ENCODE measurements at regions not wholly inside any gene's neighbourhood (a gene's known extent, or its start where the extent isn't known, plus 50 kb on each side); places are given as distances from the start of the nearest gene placed in this dataset.

DNA sequence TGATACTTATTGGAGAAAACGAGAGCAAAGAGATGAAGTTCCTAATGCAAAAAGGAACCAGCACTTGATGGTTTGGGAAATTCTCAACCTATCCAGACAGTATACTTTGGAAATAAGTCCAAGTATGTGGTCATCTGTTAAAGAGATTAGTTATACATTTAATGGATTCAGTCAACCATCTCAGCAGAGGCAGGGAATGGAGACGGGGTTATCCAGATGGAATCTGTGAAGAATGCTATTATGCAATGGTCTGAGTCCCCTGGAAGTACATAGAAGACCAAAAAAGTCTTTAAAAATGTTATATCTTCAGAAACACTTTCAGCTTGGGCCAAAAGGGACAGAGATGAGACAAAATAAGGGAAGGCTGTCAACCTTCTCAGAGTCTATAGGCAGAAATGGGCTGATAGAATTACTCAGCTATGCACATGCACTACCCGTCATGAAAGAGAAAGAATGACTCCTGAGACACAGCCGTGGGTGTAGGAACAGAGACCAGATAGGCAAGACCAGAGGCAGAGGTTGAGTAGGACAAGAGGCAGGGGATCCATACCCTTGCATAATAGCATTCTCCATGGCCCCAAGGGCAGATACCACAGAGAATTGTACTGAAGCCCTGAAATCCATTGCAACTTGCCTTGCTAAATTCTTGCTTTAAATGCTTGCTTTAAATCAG, 738.8 kb upstream of the POT1 start:
- no peaks in the 10 kb centered on the region for H3K4me1 ChIP-seq
- DNase-seq (ENCODE audit: low read depth in 1 of 2, low spot score in 1 of 2) (no peak), ATAC-seq (no peak), FAIRE-seq (no peak)
- no peak overlapping the region for H3K27ac ChIP-seq
- POLR2A ChIA-PET: no interaction called here
- WGBS (ENCODE audit: missing lambda C conversion rate): 5% methylated on average over 4 of the region's 4 CpGs
- CTCF ChIA-PET: no interaction called here
- H3K9me3 ChIP-seq: no peaks in the 10 kb centered on the region
- no peak for TF ChIP-seq HOXA7 (CRISPR knock-in tag; IDR thresholded peaks at IDR 0.05)
- TF ChIP-seq HOXB5 (CRISPR knock-in tag; IDR thresholded peaks at IDR 0.05): no peak
- TF ChIP-seq EHMT2 (IDR thresholded peaks at IDR 0.05; ENCODE audit: low read depth): no peak
- TF ChIP-seq KDM5A (IDR thresholded peaks at IDR 0.05): no peak
- TF ChIP-seq, protein P1, sequence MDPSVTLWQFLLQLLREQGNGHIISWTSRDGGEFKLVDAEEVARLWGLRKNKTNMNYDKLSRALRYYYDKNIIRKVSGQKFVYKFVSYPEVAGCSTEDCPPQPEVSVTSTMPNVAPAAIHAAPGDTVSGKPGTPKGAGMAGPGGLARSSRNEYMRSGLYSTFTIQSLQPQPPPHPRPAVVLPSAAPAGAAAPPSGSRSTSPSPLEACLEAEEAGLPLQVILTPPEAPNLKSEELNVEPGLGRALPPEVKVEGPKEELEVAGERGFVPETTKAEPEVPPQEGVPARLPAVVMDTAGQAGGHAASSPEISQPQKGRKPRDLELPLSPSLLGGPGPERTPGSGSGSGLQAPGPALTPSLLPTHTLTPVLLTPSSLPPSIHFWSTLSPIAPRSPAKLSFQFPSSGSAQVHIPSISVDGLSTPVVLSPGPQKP (IDR thresholded peaks at IDR 0.05; ENCODE audit: low read depth, low read length): no peak
- TF ChIP-seq RAD21 (conservative IDR thresholded peaks at IDR 0.05 in 1 of 2, IDR thresholded peaks at IDR 0.05 in 1 of 2): no peak
- TF ChIP-seq JUN (IDR thresholded peaks at IDR 0.05): no peak
- TF ChIP-seq, protein P2, sequence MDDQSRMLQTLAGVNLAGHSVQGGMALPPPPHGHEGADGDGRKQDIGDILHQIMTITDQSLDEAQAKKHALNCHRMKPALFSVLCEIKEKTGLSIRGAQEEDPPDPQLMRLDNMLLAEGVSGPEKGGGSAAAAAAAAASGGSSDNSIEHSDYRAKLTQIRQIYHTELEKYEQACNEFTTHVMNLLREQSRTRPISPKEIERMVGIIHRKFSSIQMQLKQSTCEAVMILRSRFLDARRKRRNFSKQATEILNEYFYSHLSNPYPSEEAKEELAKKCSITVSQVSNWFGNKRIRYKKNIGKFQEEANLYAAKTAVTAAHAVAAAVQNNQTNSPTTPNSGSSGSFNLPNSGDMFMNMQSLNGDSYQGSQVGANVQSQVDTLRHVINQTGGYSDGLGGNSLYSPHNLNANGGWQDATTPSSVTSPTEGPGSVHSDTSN (IDR thresholded peaks at IDR 0.05): no peak
- no peak for TF ChIP-seq CHD2 (IDR thresholded peaks at IDR 0.05; ENCODE audit: low read length, partially characterized antibody)
- no peak for TF ChIP-seq CHD4 (IDR thresholded peaks at IDR 0.05; ENCODE audit: borderline replicate concordance)
- no peak for TF ChIP-seq EHF (CRISPR knock-in tag; IDR thresholded peaks at IDR 0.05)
- TF ChIP-seq, protein P3, sequence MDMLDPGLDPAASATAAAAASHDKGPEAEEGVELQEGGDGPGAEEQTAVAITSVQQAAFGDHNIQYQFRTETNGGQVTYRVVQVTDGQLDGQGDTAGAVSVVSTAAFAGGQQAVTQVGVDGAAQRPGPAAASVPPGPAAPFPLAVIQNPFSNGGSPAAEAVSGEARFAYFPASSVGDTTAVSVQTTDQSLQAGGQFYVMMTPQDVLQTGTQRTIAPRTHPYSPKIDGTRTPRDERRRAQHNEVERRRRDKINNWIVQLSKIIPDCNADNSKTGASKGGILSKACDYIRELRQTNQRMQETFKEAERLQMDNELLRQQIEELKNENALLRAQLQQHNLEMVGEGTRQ (IDR thresholded peaks at IDR 0.05): no peak
- H3K4me3 ChIP-seq: no peak overlapping the region
- H3K4me2 ChIP-seq: no peak overlapping the region

DNA sequence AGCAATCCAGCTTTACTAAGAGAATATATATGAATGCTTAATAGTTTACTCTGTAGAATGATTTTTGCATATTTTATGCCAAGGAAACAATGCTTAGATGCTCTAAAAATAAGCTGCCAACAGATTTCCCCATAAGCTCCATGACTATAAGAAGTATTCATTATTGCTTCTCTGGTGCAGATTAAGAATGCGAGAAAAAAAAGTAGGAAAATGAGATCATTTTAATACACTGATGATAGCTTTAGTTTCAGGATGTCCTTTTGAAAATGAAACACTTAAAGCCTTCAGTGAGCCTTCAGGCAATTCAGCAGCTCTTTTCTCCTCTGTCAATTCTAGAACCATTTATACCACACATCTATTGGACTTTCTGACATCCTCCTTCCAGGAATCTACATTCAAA, 735.0 kb upstream of the POT1 start:
- no peak overlapping the region for H3K27ac ChIP-seq
- WGBS (ENCODE audit: missing lambda C conversion rate): 36% methylated on average over 1 of the region's 1 CpG
- no peak overlapping the region for H3K4me3 ChIP-seq
- H3K9me3 ChIP-seq: no peaks in the 10 kb centered on the region
- ATAC-seq: no peak
- ChIA-PET CTCF (no interaction called here), POLR2A (no interaction called here)
- H3K4me2 ChIP-seq: no peak overlapping the region
- no peaks in the 10 kb centered on the region for H3K4me1 ChIP-seq
- no peak for DNase-seq (ENCODE audit: low read depth in 1 of 2, low spot score in 1 of 2)
- no peak for TF ChIP-seq POLR2AphosphoS2 (conservative IDR thresholded peaks at IDR 0.05; ENCODE audit: low read length)
- FAIRE-seq: no peak

DNA sequence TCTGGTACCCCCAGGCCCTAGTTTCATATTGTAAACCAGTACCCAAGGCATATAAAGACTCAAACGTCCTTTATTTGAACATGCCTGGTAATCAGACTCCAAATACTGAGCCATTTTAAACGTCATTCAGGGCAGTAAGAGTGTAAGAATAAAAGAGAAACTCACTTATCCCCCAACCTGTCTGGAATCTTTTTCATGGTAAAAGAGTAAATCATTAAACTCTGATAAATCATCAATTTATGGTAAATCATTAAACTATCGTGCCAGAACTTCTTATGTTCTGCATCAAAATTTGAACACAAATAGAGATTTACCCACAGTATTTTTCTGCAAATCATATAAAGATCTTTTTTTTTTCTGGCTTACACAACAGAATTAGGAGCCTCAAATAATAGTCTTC, 734.3 kb upstream of the POT1 start:
- H3K4me2 ChIP-seq: no peak overlapping the region
- no peaks in the 10 kb centered on the region for H3K9me3 ChIP-seq
- DNase-seq (ENCODE audit: low read depth in 1 of 2, low spot score in 1 of 2) (no peak), ATAC-seq (no peak), FAIRE-seq (no peak)
- no peak overlapping the region for H3K27ac ChIP-seq
- 3% methylated on average over 3 of the region's 3 CpGs for WGBS (ENCODE audit: missing lambda C conversion rate)
- H3K4me1 ChIP-seq: no peaks in the 10 kb centered on the region
- ChIA-PET POLR2A (no interaction called here), CTCF (no interaction called here)
- no peak overlapping the region for H3K4me3 ChIP-seq
- no peak for TF ChIP-seq RAD21 (conservative IDR thresholded peaks at IDR 0.05 in 1 of 2, IDR thresholded peaks at IDR 0.05 in 1 of 2)

DNA sequence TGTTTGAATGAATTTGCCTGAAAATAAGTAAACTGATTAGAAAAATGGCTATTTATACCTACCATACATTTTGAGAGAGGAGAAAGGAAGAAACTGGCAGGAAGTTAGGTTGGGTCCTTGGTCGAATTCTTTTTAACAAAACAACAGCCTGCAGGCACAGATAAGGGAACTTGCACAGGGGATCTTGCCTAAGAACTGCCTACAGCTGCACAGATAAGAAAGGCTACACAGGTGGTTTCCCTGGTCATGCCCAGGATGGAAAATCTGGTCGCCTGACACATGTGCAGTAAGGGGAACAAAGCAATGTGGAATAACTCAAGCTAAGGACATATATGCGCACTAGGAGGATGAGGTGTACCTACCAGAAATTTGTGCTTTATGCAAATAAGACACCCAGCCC, 732.1 kb upstream of the POT1 start:
- 25% methylated on average over 3 of the region's 3 CpGs for WGBS (ENCODE audit: missing lambda C conversion rate)
- no peaks in the 10 kb centered on the region for H3K9me3 ChIP-seq
- TF ChIP-seq, protein P2 (IDR thresholded peaks at IDR 0.05): no peak
- TF ChIP-seq, protein P3 (IDR thresholded peaks at IDR 0.05): no peak
- CTCF ChIA-PET: no interaction called here
- ATAC-seq: no peak
- H3K4me2 ChIP-seq: no peak overlapping the region
- POLR2A ChIA-PET: no interaction called here
- H3K4me1 ChIP-seq: no peaks in the 10 kb centered on the region
- FAIRE-seq: no peak
- no peak overlapping the region for H3K4me3 ChIP-seq
- H3K27ac ChIP-seq: no peak overlapping the region
- DNase-seq (ENCODE audit: low read depth in 1 of 2, low spot score in 1 of 2): no peak
